Lower lobe of right lung (tissue), 2 donors: ENCODE measurements at regions not wholly inside any gene's neighbourhood (a gene's known extent, or its start where the extent isn't known, plus 50 kb on each side); places are given as distances from the start of the nearest gene placed in this dataset.

ENCODE experiments used
- ATAC-seq, 2 donors: fragments of 200-7000 bp; cut with Tn5 transposase; one replicate each; pipeline ENCODE4 v1.9.1; 2020 to 2022; ENCODE audit warnings: mild to moderate bottlenecking in 2 of 2, moderate library complexity in 2 of 2
- DNase-seq: peaks from one replicate; pipeline ENCODE4 v3.0.0-alpha.2; 2020
- H3K27ac ChIP-seq: fragments of 200-600 bp; one replicate; pipeline ENCODE4 v1.8.0; 2022
- H3K27me3 ChIP-seq: fragments of 200-600 bp; one replicate; pipeline ENCODE4 v1.8.0; 2022; ENCODE audit warnings: low read depth
- H3K36me3 ChIP-seq: fragments of 200-600 bp; one replicate; pipeline ENCODE4 v1.8.0; 2022; ENCODE audit warnings: mild to moderate bottlenecking
- H3K4me1 ChIP-seq: fragments of 200-600 bp; one replicate; pipeline ENCODE4 v1.8.0; 2022
- H3K4me3 ChIP-seq: fragments of 200-600 bp; one replicate; pipeline ENCODE4 v1.8.0; 2022; ENCODE audit warnings: mild to moderate bottlenecking
- H3K9me3 ChIP-seq: fragments of 200-600 bp; one replicate; pipeline ENCODE4 v1.8.0; 2022
- CTCF ChIP-seq: fragments of 200-600 bp; IDR thresholded peaks from one replicate; pipeline ENCODE4 v1.8.0; 2022; ENCODE audit warnings: antibody characterized with exemption, mild to moderate bottlenecking
- intact Hi-C: fragments of 100-400 bp; cut with DNase I; formaldehyde crosslinking; loops from one replicate; pipeline ENCODE4 v1.11.0; 2022
- donor health status: DM: no; HTN: yes; CAD: no; lungs with severe emphysema.

GRCh38 chr7:57256637-57257375 lies 124.6 kb upstream of the ZNF479 start:
- ATAC-seq (no peak), DNase-seq (no peak)
- H3K4me3 ChIP-seq: no peak overlapping the region
- H3K4me1 ChIP-seq: no peaks in the 10 kb centered on the region
- H3K27ac ChIP-seq: no peak overlapping the region
- H3K36me3 ChIP-seq: no peaks in the 10 kb centered on the region
- peaks cover 25% of the 10 kb centered on the region for H3K9me3 ChIP-seq
- no peak for TF ChIP-seq CTCF
- no peaks in the 10 kb centered on the region for H3K27me3 ChIP-seq
- intact Hi-C loops: no loop called here

DNA sequence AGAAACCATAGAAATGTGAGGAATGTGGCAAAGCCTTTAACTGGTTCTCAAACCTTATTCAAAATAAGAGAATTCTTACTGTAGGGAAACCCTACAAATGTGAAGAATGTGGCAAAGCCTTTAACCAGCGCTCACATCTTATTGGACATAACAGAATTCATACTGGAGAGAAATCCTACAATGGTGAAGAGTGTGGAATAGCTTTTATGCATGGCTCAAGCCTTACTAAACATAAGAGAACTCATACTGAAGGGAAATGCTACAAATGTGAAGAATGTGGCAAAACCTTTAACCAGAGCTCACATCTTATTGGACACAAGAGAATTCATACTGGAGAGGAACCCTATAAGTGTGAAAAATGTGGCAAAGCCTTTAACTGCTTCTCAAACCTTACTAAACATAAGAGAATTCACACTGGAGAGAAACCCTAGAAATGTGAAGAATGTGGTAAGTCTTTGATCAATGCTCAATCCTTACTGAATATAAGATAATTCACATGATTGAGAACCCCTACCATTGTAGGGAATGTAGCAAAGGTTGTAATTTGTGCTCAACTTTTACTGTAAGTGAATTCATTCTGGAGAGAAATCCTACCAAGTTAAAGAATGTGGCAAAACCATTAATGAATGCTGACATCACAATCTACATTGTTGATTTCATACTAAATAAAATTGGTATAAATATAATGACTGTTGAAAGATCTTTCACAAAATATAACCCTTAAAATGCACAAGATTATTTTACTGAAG lies 142.5 kb upstream of the ZNF479 start:
- no peaks in the 10 kb centered on the region for H3K36me3 ChIP-seq
- H3K4me3 ChIP-seq: no peak overlapping the region
- no peak overlapping the region for H3K27ac ChIP-seq
- H3K9me3 ChIP-seq: peaks cover 78% of the 10 kb centered on the region
- no peak for TF ChIP-seq CTCF
- H3K27me3 ChIP-seq: no peaks in the 10 kb centered on the region
- no peak for ATAC-seq
- intact Hi-C loops: no loop called here
- H3K4me1 ChIP-seq: no peaks in the 10 kb centered on the region
- no peak for DNase-seq

DNA sequence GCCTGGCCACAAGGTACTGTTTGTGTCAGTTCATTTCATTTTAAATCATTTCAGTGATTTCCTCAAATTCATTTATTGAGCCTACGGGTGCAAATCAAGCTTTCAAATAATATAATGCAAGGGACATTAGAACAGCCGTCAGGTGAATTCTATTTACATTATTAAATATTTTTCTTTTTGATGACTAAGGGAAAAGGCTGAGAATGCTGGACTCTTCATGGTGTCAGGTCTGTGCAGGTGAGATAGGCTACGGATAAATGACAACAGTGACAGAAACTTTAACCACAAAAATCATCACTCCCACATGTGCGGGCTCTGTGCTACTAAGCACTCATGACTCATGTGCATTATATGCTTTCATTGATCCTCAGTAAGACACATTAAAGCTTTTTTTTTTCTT lies 149.2 kb upstream of the ZNF716 start:
- ATAC-seq (no peak), DNase-seq (no peak)
- no peak overlapping the region for H3K27ac ChIP-seq
- no peaks in the 10 kb centered on the region for H3K4me1 ChIP-seq
- TF ChIP-seq CTCF: no peak
- no peak overlapping the region for H3K4me3 ChIP-seq
- H3K36me3 ChIP-seq: no peaks in the 10 kb centered on the region
- intact Hi-C loops: no loop called here
- H3K27me3 ChIP-seq: no peaks in the 10 kb centered on the region
- H3K9me3 ChIP-seq: peaks cover 6% of the 10 kb centered on the region

GRCh38 chr7:57305192-57305748 lies 144.7 kb upstream of the ZNF716 start:
- H3K36me3 ChIP-seq: no peaks in the 10 kb centered on the region
- H3K4me3 ChIP-seq: no peak overlapping the region
- H3K27me3 ChIP-seq: no peaks in the 10 kb centered on the region
- no peak for DNase-seq
- intact Hi-C loops: no loop called here
- TF ChIP-seq CTCF: peak; percentile 34
- H3K4me1 ChIP-seq: no peaks in the 10 kb centered on the region
- peaks cover 6% of the 10 kb centered on the region for H3K9me3 ChIP-seq
- ATAC-seq: peak; percentile 47 to 71
- H3K27ac ChIP-seq: no peak overlapping the region

DNA sequence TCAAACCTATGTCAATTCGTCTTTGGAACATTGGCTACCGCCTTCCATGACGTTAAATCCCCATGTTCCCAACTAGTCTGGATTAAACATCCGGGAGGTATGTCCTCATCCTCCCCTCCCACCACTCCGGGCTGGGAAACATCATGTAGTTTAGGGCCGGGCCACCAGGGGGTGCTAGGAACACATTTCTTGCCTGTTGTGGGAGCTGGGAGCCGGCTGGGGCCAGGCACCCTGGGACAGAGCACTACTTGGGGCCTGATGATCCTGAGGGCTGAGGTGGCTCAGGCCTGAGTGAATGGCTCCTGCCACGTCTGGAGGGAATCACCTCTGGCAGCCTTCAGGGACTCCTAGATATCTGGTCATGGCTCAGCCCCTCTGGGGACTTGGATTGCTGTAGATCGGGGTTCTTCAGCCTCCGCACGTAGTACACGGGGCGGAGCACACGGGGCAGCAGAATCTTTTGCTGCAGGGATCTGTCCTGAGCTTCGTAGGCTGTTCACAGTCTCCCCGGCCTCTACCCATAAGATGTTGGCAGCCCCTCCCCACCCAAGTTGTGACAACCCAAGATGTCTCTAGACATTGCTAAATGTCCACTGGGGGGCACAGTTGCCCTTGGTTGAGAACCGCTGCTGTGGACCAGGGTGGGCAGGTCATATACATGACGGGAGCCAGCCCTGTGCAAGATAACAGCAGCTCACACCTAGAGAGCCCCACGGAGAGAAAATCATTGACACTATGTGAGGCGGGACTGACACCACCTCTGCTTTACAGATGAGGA lies 141.2 kb upstream of the ZNF716 start:
- no peaks in the 10 kb centered on the region for H3K4me1 ChIP-seq
- peak; percentile 15 for TF ChIP-seq CTCF
- no peak overlapping the region for H3K4me3 ChIP-seq
- ATAC-seq (peak in 1 of 2 donors; percentile 16), DNase-seq (no peak)
- H3K27ac ChIP-seq: no peak overlapping the region
- intact Hi-C loops: no loop called here
- H3K36me3 ChIP-seq: no peaks in the 10 kb centered on the region
- H3K27me3 ChIP-seq: no peaks in the 10 kb centered on the region
- H3K9me3 ChIP-seq: no peaks in the 10 kb centered on the region
